Right lung (tissue), 2 donors: ENCODE measurements at regions not wholly inside any gene's neighbourhood (a gene's known extent, or its start where the extent isn't known, plus 50 kb on each side); places are given as distances from the start of the nearest gene placed in this dataset.
"Not testable (repeated sequence)": the region's sequence is repeated elsewhere in the genome, so short reads cannot be mapped to it uniquely, and the experiment has no call there.

Source experiments
- DNase-seq, 2 donors: peaks; one replicate each; pipeline ENCODE4 v3.0.0-alpha.2; 2013

- no peak for DNase-seq
Observed at GRCh38 chr14:56351861-56352260, 227.7 kb upstream of the TMEM260 start.

- no peak for DNase-seq
Observed at GRCh38 chr14:56352999-56353398, 226.6 kb upstream of the TMEM260 start.

GRCh38 chr14:56357428-56357827, 222.2 kb upstream of the TMEM260 start:
- DNase-seq, result peak in 1 of 2 donors; percentile 26

- no peak for DNase-seq
Observed at GRCh38 chr14:56358275-56358674, 221.3 kb upstream of the TMEM260 start.

GRCh38 chr14:56358851-56359614, 220.6 kb upstream of the TMEM260 start:
- DNase-seq, result no peak

- DNase-seq, result not testable (repeated sequence)
Observed at GRCh38 chr14:56365663-56366062, 213.9 kb upstream of the TMEM260 start.

- no peak for DNase-seq
Observed at GRCh38 chr14:56367416-56367815, 212.2 kb upstream of the TMEM260 start.

GRCh38 chr14:56371737-56372136, 207.9 kb upstream of the TMEM260 start:
- DNase-seq, result no peak

GRCh38 chr14:56374421-56374820, 205.2 kb upstream of the TMEM260 start:
- no peak for DNase-seq

- no peak for DNase-seq
Observed at GRCh38 chr14:56378046-56378445, 201.6 kb upstream of the TMEM260 start.

- DNase-seq, result no peak
Observed at GRCh38 chr14:56378475-56378877, 201.1 kb upstream of the TMEM260 start.

GRCh38 chr14:56379956-56380355, 199.6 kb upstream of the TMEM260 start:
- DNase-seq, result no peak

- no peak for DNase-seq
Observed at GRCh38 chr14:56386024-56386423, 193.6 kb upstream of the TMEM260 start.

GRCh38 chr14:56390859-56391258, 188.7 kb upstream of the TMEM260 start:
- no peak for DNase-seq

GRCh38 chr14:56394826-56395530, 184.6 kb upstream of the TMEM260 start:
- no peak for DNase-seq

- no peak for DNase-seq
Observed at GRCh38 chr14:56400109-56400825, 179.3 kb upstream of the TMEM260 start.

- no peak for DNase-seq
Observed at GRCh38 chr14:56412468-56413434, 166.8 kb upstream of the TMEM260 start.

GRCh38 chr14:56413721-56414120, 165.9 kb upstream of the TMEM260 start:
- no peak for DNase-seq

GRCh38 chr14:56414236-56414635, 165.4 kb upstream of the TMEM260 start:
- DNase-seq, result no peak

- DNase-seq, result no peak
Observed at GRCh38 chr14:56416213-56416612, 163.4 kb upstream of the TMEM260 start.

- no peak for DNase-seq
Observed at GRCh38 chr14:56417173-56417572, 162.4 kb upstream of the TMEM260 start.

- no peak for DNase-seq
Observed at GRCh38 chr14:56419750-56420149, 159.8 kb upstream of the TMEM260 start.
